Mammary epithelial cell (primary cell): ENCODE measurements at regions not wholly inside any gene's neighbourhood (a gene's known extent, or its start where the extent isn't known, plus 50 kb on each side); places are given as distances from the start of the nearest gene placed in this dataset.

Experiments
- CTCF ChIP-seq, 2 donors: IDR thresholded peaks in 1 of 2; conservative IDR thresholded peaks in 1 of 2; 2 replicates each; pipeline ENCODE4 v1.5.1; 2011 to 2012; ENCODE audit warnings: inconsistent platforms in 2 of 2, low read length in 2 of 2, mild to moderate bottlenecking in 2 of 2, control low read depth in 1 of 2, low read depth in 1 of 2; ENCODE audit not compliant: insufficient read depth in 1 of 2; ENCODE audit errors: extremely low read depth in 1 of 2
- EZH2 ChIP-seq: IDR thresholded peaks from 2 replicates; pipeline ENCODE4 v1.6.1; 2012; ENCODE audit warnings: low read length, inconsistent platforms, borderline replicate concordance

GRCh38 chr3:103009609-103010008, 574.8 kb downstream of the ZPLD1 start:
- TF ChIP-seq EZH2 (no peak), CTCF (conservative IDR thresholded peaks at IDR 0.05 in 1 of 2, IDR thresholded peaks at IDR 0.05 in 1 of 2; ENCODE audit: extremely low read depth in 1 of 2, insufficient read depth in 1 of 2, low read depth in 1 of 2, low read length in 2 of 2) (no peak)
